ENCODE measurements at regions not wholly inside any gene's neighbourhood (a gene's known extent, or its start where the extent isn't known, plus 50 kb on each side); places are given as distances from the start of the nearest gene placed in this dataset.

DNA sequence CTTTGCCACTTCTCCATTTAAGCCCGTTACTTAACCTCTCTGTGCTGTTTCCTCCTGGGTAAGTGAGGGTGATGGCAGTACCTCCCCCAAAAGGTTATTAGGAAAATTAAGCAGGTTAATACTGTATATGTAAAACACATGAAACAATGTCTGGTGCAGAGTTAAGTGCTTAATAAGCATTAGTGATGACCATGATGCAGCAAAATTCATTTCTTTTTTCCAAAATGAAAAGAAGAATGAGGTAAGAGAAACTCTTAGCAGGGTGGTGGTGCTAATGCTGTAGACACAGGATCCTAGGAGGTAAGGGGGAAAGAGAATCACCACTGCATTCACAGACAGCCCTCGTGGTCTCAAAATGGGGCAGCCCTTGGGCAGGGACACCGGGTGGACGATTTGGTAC lies 115.1 kb upstream of the RAI14 start:
- H3K9me3 ChIP-seq (replicated peaks in 1 of 3) = no peaks in the 10 kb centered on the region

DNA sequence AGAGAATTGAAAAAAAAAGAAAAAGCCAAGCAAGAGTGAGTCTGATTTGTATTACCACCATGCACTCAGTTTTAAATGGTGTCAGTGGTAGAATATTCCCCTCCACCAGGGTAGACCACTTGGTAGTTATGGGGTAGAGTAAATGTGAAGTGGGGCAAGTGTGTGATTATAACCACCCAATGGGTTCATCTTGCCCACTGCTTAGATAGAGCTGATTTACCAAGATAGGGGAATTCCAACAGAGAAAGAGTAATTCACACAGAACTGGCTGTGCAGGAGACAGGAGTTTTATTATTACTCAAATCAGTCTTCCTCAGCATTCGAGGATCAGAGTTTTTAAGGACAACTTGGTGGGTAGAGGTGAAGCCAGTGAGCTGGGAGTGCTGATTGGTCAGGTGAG lies 113.3 kb upstream of the RAI14 start:
- no peaks in the 10 kb centered on the region for H3K4me1 ChIP-seq (replicated peaks in 1 of 2)
- 45 to 83% (median 67%) methylated on average over 1 of the region's 1 CpG for whole genome bisulfite sequencing, 4 donors
- intact Hi-C loops (cut with DNase I) = no loop called here
- DNase-seq = no peak
- H3K9me3 ChIP-seq (replicated peaks in 1 of 3) = peaks cover 0 to 7% (median 0%) of the 10 kb centered on the region in 3 donors
- no peak overlapping the region for H3K27ac ChIP-seq
- H3K36me3 ChIP-seq (replicated peaks in 1 of 2) = no peaks in the 10 kb centered on the region
- no peak overlapping the region for H3K4me3 ChIP-seq
- TF ChIP-seq POLR2A (IDR thresholded peaks at IDR 0.05) = no peak
- TF ChIP-seq, protein P1, sequence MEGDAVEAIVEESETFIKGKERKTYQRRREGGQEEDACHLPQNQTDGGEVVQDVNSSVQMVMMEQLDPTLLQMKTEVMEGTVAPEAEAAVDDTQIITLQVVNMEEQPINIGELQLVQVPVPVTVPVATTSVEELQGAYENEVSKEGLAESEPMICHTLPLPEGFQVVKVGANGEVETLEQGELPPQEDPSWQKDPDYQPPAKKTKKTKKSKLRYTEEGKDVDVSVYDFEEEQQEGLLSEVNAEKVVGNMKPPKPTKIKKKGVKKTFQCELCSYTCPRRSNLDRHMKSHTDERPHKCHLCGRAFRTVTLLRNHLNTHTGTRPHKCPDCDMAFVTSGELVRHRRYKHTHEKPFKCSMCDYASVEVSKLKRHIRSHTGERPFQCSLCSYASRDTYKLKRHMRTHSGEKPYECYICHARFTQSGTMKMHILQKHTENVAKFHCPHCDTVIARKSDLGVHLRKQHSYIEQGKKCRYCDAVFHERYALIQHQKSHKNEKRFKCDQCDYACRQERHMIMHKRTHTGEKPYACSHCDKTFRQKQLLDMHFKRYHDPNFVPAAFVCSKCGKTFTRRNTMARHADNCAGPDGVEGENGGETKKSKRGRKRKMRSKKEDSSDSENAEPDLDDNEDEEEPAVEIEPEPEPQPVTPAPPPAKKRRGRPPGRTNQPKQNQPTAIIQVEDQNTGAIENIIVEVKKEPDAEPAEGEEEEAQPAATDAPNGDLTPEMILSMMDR (IDR thresholded peaks at IDR 0.05) = no peak
- no peaks in the 10 kb centered on the region for H3K27me3 ChIP-seq

More for the DNA sequence above, 115.1 kb upstream of the RAI14 start:
- no peaks in the 10 kb centered on the region for H3K36me3 ChIP-seq (replicated peaks in 1 of 2)
- H3K27ac ChIP-seq = no peak overlapping the region
- TF ChIP-seq, protein P1 (IDR thresholded peaks at IDR 0.05) = no peak
- no peaks in the 10 kb centered on the region for H3K27me3 ChIP-seq
- no peak for DNase-seq
- no peak overlapping the region for H3K4me3 ChIP-seq
- no peaks in the 10 kb centered on the region for H3K4me1 ChIP-seq (replicated peaks in 1 of 2)
- WGBS, 4 donors = 86 to 90% (median 88%) methylated on average over 4 of the region's 4 CpGs
- intact Hi-C loops (cut with DNase I) = no loop called here

- no peaks in the 10 kb centered on the region for H3K27me3 ChIP-seq
- H3K9me3 ChIP-seq (replicated peaks in 1 of 3) = peaks cover 0 to 7% (median 0%) of the 10 kb centered on the region in 3 donors
- intact Hi-C loops (cut with DNase I) = no loop called here
- no peaks in the 10 kb centered on the region for H3K36me3 ChIP-seq (replicated peaks in 1 of 2)
- H3K4me3 ChIP-seq = no peak overlapping the region
- no peaks in the 10 kb centered on the region for H3K4me1 ChIP-seq (replicated peaks in 1 of 2)
- no peak overlapping the region for H3K27ac ChIP-seq
- no peak for TF ChIP-seq POLR2A (IDR thresholded peaks at IDR 0.05)
- TF ChIP-seq, protein P1 (IDR thresholded peaks at IDR 0.05) = no peak
- DNase-seq = no peak
- WGBS, 4 donors = 0 to 88% (median 21%) methylated on average over 1 of the region's 1 CpG
These were observed 112.4 kb upstream of the RAI14 start for GRCh38 chr5:34543687-34544086.

DNA sequence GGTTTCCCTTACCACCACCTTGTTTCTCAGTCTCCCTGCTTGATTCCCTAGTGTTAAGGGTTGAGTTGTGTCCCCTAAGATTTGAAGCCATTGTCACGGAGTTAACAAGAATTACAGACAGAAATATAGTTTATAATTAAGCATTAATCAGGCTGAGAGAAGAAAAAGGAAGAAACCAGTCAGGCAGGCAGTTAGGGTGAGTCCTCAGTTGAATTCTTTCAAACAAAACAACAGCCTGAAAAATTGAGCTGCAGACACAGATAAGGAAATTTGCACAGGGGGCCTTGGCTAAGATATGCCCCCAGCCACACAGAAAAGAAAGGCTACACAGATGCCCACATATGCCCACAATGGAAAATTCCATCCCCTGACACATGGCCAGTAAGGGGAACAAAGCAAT lies 111.7 kb upstream of the RAI14 start:
- H3K9me3 ChIP-seq (replicated peaks in 1 of 3) = peaks cover 0 to 7% (median 0%) of the 10 kb centered on the region in 3 donors
- H3K27ac ChIP-seq = no peak overlapping the region
- H3K27me3 ChIP-seq = no peaks in the 10 kb centered on the region
- WGBS, 4 donors = 48 to 70% (median 59%) methylated on average over 1 of the region's 1 CpG
- H3K36me3 ChIP-seq (replicated peaks in 1 of 2) = no peaks in the 10 kb centered on the region
- H3K4me1 ChIP-seq (replicated peaks in 1 of 2) = no peaks in the 10 kb centered on the region
- no peak for TF ChIP-seq POLR2A (IDR thresholded peaks at IDR 0.05)
- TF ChIP-seq, protein P1 (IDR thresholded peaks at IDR 0.05) = no peak
- intact Hi-C loops (cut with DNase I) = no loop called here
- no peak overlapping the region for H3K4me3 ChIP-seq
- no peak for DNase-seq

Measured in adrenal gland (tissue), 9 donors.